ENCODE measurements at regions not wholly inside any gene's neighbourhood (a gene's known extent, or its start where the extent isn't known, plus 50 kb on each side); places are given as distances from the start of the nearest gene placed in this dataset.

DNA sequence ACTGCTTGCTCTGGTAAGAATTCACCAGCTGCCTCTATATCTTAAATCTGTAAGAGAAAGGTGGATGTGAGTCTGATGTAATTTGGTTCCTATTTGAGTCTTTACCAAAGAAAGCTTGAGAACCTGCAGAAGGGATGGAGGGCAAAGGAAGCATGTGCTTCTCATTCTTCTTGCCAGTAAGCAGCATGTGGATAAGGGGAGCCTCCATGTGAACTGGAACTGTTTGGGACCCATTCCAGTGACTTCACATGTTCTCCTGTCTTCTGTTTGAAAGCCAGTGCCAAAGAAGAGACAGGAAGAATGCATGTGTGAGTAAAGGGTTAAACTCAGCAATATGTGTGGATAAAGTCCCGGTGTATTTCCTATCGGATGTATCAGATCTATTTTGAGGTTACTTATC, 119.6 kb upstream of the ADGRL2 start:
- no peak overlapping the region for H3K4me3 ChIP-seq (ENCODE audit: low read length in 3 of 3)
- no peak overlapping the region for H3K9ac ChIP-seq (ENCODE audit: low read depth in 1 of 3, low read length in 3 of 3)
- H3K27me3 ChIP-seq (ENCODE audit: control insufficient read depth in 3 of 3, insufficient read depth in 3 of 3, low read length in 3 of 3), result no peaks in the 10 kb centered on the region
- H3K27ac ChIP-seq (ENCODE audit: low read depth, low read length), result no peak overlapping the region
- no peaks in the 10 kb centered on the region for H3K36me3 ChIP-seq (ENCODE audit: control insufficient read depth in 3 of 3, insufficient read depth in 3 of 3, low read length in 3 of 3)
- H3K4me1 ChIP-seq (ENCODE audit: control insufficient read depth in 3 of 3, insufficient read depth in 3 of 3, low read length in 3 of 3), result peaks cover 0 to 5% (median 0%) of the 10 kb centered on the region in 3 donors
- H3K9me3 ChIP-seq (ENCODE audit: control insufficient read depth in 3 of 3, low read length in 3 of 3), result no peaks in the 10 kb centered on the region

DNA sequence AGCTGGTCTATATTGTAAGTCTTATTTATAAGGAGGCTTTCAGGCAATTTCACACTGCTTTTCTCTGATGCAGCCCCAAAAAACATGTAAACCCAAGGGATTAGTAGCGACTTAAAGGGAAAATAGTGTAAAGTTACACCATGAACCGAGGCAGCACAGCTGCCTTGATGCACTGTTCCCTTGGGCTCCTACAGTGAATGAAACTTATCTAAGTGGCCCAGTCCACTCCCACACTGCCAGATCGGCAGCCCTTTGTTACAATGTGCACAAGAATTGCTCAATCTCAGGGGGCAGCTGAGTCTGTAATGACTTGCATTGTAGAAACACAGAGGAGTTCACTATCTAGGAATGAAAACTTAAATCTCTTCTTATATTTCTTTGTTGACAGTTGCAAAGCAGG, 120.8 kb upstream of the ADGRL2 start:
- Histone ChIP-seq H3K27ac (ENCODE audit: low read depth, low read length) (no peak overlapping the region), H3K4me1 (ENCODE audit: control insufficient read depth in 3 of 3, insufficient read depth in 3 of 3, low read length in 3 of 3) (peaks cover 0 to 5% (median 0%) of the 10 kb centered on the region in 3 donors), H3K4me3 (ENCODE audit: low read length in 3 of 3) (no peak overlapping the region), H3K9ac (ENCODE audit: low read depth in 1 of 3, low read length in 3 of 3) (no peak overlapping the region), H3K27me3 (ENCODE audit: control insufficient read depth in 3 of 3, insufficient read depth in 3 of 3, low read length in 3 of 3) (no peaks in the 10 kb centered on the region), H3K9me3 (ENCODE audit: control insufficient read depth in 3 of 3, low read length in 3 of 3) (no peaks in the 10 kb centered on the region), H3K36me3 (ENCODE audit: control insufficient read depth in 3 of 3, insufficient read depth in 3 of 3, low read length in 3 of 3) (no peaks in the 10 kb centered on the region)

DNA sequence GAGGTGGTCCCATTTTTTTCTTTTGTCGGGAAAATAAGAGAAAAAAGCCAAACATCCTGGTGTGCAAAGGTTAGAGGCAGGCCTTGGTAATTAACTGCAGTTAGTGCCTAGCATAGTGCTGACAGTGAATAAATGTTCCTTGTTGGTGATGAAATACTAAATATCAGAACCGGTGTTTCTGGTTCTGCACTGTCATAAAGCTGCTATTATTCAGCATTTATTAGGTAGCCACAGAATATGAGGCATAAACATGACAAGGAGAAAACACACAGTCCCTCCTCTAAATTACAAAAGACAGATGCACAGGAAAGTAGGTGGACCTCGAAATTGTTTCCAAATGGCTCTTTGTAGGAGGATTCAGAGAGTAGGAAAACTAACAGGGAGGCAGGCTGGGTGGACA, 122.0 kb upstream of the ADGRL2 start:
- H3K27ac ChIP-seq (ENCODE audit: low read depth, low read length), result no peak overlapping the region

DNA sequence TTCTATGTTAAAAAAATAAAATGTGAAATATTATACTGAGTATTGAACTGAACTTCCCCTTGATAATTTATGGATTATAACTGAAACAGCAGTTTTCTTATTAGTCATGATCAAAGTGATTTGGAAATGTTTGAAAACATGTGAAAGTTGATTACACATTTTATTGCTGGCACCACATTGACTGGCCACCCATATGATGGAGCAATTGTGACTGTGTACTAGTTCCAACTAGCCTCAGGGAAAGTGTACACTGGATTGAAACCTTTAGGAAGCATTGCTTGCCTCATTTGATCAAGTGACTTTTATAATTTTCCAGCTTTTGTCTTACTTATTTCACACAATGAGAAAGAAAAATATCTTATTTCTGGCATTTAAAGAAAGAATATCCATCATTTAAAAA, 128.0 kb upstream of the ADGRL2 start:
- no peaks in the 10 kb centered on the region for H3K27me3 ChIP-seq (ENCODE audit: control insufficient read depth in 3 of 3, insufficient read depth in 3 of 3, low read length in 3 of 3)

More for the DNA sequence above, 122.0 kb upstream of the ADGRL2 start:
- peaks cover 0 to 5% (median 0%) of the 10 kb centered on the region in 3 donors for H3K4me1 ChIP-seq (ENCODE audit: control insufficient read depth in 3 of 3, insufficient read depth in 3 of 3, low read length in 3 of 3)
- H3K4me3 ChIP-seq (ENCODE audit: low read length in 3 of 3), result no peak overlapping the region
- no peaks in the 10 kb centered on the region for H3K36me3 ChIP-seq (ENCODE audit: control insufficient read depth in 3 of 3, insufficient read depth in 3 of 3, low read length in 3 of 3)
- H3K9me3 ChIP-seq (ENCODE audit: control insufficient read depth in 3 of 3, low read length in 3 of 3), result no peaks in the 10 kb centered on the region
- no peak overlapping the region for H3K9ac ChIP-seq (ENCODE audit: low read depth in 1 of 3, low read length in 3 of 3)
- no peaks in the 10 kb centered on the region for H3K27me3 ChIP-seq (ENCODE audit: control insufficient read depth in 3 of 3, insufficient read depth in 3 of 3, low read length in 3 of 3)

DNA sequence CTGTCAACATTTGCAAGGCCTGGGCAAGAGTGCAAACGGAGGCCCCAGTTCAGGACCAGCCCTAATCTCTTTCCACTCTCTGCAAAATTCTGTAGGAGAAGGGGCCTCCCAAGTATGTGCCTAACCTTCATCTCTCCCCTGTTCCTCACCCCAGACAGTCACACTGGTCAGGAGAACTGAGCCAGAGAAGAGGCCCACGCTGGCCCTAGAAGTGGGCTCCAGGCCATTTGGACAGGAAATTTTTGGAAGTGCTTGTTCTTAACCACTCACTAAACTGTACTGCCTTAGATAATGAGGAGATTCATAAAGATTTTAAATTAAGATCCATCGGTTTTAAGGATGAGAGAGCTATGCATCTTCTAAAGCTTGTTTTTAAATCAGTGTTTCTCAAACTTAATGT, 129.7 kb upstream of the ADGRL2 start:
- no peaks in the 10 kb centered on the region for H3K4me1 ChIP-seq (ENCODE audit: control insufficient read depth in 3 of 3, insufficient read depth in 3 of 3, low read length in 3 of 3)
- H3K36me3 ChIP-seq (ENCODE audit: control insufficient read depth in 3 of 3, insufficient read depth in 3 of 3, low read length in 3 of 3), result no peaks in the 10 kb centered on the region
- H3K27ac ChIP-seq (ENCODE audit: low read depth, low read length), result no peak overlapping the region
- H3K9me3 ChIP-seq (ENCODE audit: control insufficient read depth in 3 of 3, low read length in 3 of 3), result no peaks in the 10 kb centered on the region
- no peaks in the 10 kb centered on the region for H3K27me3 ChIP-seq (ENCODE audit: control insufficient read depth in 3 of 3, insufficient read depth in 3 of 3, low read length in 3 of 3)
- no peak overlapping the region for H3K4me3 ChIP-seq (ENCODE audit: low read length in 3 of 3)
- no peak overlapping the region for H3K9ac ChIP-seq (ENCODE audit: low read depth in 1 of 3, low read length in 3 of 3)

More for the DNA sequence above, 128.0 kb upstream of the ADGRL2 start:
- Histone ChIP-seq H3K9me3 (ENCODE audit: control insufficient read depth in 3 of 3, low read length in 3 of 3) (no peaks in the 10 kb centered on the region), H3K36me3 (ENCODE audit: control insufficient read depth in 3 of 3, insufficient read depth in 3 of 3, low read length in 3 of 3) (no peaks in the 10 kb centered on the region), H3K4me1 (ENCODE audit: control insufficient read depth in 3 of 3, insufficient read depth in 3 of 3, low read length in 3 of 3) (no peaks in the 10 kb centered on the region), H3K9ac (ENCODE audit: low read depth in 1 of 3, low read length in 3 of 3) (no peak overlapping the region), H3K4me3 (ENCODE audit: low read length in 3 of 3) (no peak overlapping the region), H3K27ac (ENCODE audit: low read depth, low read length) (no peak overlapping the region)

DNA sequence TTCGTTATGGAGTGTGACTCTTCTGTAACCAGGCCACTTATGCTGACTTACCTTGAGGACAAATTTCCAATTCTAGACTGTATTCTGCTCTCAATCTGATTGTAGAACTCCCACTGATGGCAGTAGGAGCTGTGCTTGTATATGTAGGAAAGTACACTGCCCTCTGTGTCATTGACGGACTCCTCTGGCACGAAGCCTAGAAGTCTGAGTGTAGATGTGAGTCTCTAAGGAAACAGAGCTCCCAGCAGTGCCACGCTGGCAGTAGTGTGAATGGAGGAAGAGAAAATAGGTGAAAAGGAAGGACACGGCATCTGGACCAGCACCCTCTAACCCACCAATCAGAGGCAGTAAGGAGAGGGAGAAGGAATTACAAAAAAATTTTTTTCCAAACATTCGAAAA, 130.4 kb upstream of the ADGRL2 start:
- no peaks in the 10 kb centered on the region for H3K36me3 ChIP-seq (ENCODE audit: control insufficient read depth in 3 of 3, insufficient read depth in 3 of 3, low read length in 3 of 3)
- H3K4me3 ChIP-seq (ENCODE audit: low read length in 3 of 3), result no peak overlapping the region
- no peak overlapping the region for H3K27ac ChIP-seq (ENCODE audit: low read depth, low read length)
- H3K27me3 ChIP-seq (ENCODE audit: control insufficient read depth in 3 of 3, insufficient read depth in 3 of 3, low read length in 3 of 3), result no peaks in the 10 kb centered on the region
- no peaks in the 10 kb centered on the region for H3K4me1 ChIP-seq (ENCODE audit: control insufficient read depth in 3 of 3, insufficient read depth in 3 of 3, low read length in 3 of 3)
- no peak overlapping the region for H3K9ac ChIP-seq (ENCODE audit: low read depth in 1 of 3, low read length in 3 of 3)
- H3K9me3 ChIP-seq (ENCODE audit: control insufficient read depth in 3 of 3, low read length in 3 of 3), result no peaks in the 10 kb centered on the region

DNA sequence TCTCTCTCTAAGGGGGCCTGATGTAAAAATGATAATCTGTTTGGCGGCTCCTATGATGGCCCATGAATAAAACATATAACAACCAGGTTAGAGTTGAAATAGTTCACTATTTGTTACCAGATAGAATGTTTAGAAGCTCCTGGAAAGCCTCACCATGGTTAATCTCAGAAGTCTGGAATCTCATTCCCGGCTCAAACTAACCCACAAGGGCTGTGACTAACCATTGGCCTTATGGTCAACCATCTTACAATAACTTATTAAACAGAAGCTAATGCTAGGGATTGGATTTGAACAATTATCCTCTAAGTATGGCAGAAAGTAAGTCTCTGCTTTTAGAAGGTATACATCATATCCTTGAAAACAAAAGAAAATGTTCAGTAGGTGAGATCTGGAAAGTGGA, 134.1 kb upstream of the ADGRL2 start:
- H3K9me3 ChIP-seq (ENCODE audit: control insufficient read depth in 3 of 3, low read length in 3 of 3), result no peaks in the 10 kb centered on the region
- H3K4me3 ChIP-seq (ENCODE audit: low read length in 3 of 3), result no peak overlapping the region
- no peak overlapping the region for H3K27ac ChIP-seq (ENCODE audit: low read depth, low read length)

DNA sequence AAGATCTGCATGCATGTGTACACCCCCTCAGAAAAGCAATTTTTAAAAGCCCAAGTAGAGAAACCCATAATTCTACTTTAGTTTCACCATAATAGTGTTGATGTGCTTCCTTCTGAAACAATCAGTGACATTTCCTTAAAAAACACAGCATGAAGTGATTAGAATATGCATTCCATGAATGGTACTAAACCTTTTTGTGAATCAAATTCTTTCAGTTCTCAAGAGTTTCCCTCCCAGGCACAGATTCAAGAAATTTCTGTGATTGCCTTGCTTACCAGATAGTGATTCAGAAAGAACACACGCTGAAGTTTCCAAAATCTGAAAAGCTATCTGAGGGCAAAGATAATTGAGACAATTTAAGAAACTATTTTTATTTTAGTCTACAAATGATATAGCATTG, 136.4 kb upstream of the ADGRL2 start:
- Histone ChIP-seq H3K27me3 (ENCODE audit: control insufficient read depth in 3 of 3, insufficient read depth in 3 of 3, low read length in 3 of 3) (no peaks in the 10 kb centered on the region), H3K27ac (ENCODE audit: low read depth, low read length) (no peak overlapping the region), H3K9ac (ENCODE audit: low read depth in 1 of 3, low read length in 3 of 3) (no peak overlapping the region), H3K4me1 (ENCODE audit: control insufficient read depth in 3 of 3, insufficient read depth in 3 of 3, low read length in 3 of 3) (no peaks in the 10 kb centered on the region), H3K9me3 (ENCODE audit: control insufficient read depth in 3 of 3, low read length in 3 of 3) (no peaks in the 10 kb centered on the region), H3K4me3 (ENCODE audit: low read length in 3 of 3) (no peak overlapping the region), H3K36me3 (ENCODE audit: control insufficient read depth in 3 of 3, insufficient read depth in 3 of 3, low read length in 3 of 3) (no peaks in the 10 kb centered on the region)

More for the DNA sequence above, 134.1 kb upstream of the ADGRL2 start:
- Histone ChIP-seq H3K27me3 (ENCODE audit: control insufficient read depth in 3 of 3, insufficient read depth in 3 of 3, low read length in 3 of 3) (no peaks in the 10 kb centered on the region), H3K9ac (ENCODE audit: low read depth in 1 of 3, low read length in 3 of 3) (no peak overlapping the region), H3K4me1 (ENCODE audit: control insufficient read depth in 3 of 3, insufficient read depth in 3 of 3, low read length in 3 of 3) (no peaks in the 10 kb centered on the region), H3K36me3 (ENCODE audit: control insufficient read depth in 3 of 3, insufficient read depth in 3 of 3, low read length in 3 of 3) (no peaks in the 10 kb centered on the region)

DNA sequence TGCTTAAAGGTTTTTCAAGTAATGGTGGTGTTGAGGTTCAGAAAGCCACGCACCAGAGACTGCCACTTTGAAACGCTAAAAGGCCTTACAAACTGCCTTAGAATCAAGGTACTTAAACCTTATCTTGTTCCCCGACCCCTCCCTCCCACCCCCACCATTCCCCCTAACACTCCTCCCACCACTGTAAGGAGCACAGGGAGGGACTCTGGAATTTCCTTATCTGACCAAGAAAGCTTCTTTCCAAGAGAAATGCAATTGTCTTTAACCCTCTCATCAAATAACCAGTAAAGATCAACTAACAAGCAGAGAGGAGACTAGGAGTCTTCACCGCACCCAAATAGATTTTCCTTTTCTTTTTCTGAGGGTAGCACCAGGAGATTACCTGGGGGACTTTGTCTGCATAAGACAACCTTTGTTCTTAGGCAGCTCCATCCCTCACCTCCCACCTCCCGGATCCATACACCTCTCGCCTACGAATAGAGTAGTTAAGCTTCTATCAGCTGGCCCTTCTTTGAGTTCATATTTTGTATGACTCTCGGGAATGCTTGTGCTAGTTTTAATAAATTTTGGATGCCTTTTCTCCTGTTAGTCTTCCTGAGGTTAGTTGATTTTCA, 137.7 kb upstream of the ADGRL2 start:
- H3K27ac ChIP-seq (ENCODE audit: low read depth, low read length), result no peak overlapping the region
- H3K9me3 ChIP-seq (ENCODE audit: control insufficient read depth in 3 of 3, low read length in 3 of 3), result no peaks in the 10 kb centered on the region
- no peaks in the 10 kb centered on the region for H3K27me3 ChIP-seq (ENCODE audit: control insufficient read depth in 3 of 3, insufficient read depth in 3 of 3, low read length in 3 of 3)
- H3K9ac ChIP-seq (ENCODE audit: low read depth in 1 of 3, low read length in 3 of 3), result no peak overlapping the region
- H3K4me1 ChIP-seq (ENCODE audit: control insufficient read depth in 3 of 3, insufficient read depth in 3 of 3, low read length in 3 of 3), result no peaks in the 10 kb centered on the region
- H3K4me3 ChIP-seq (ENCODE audit: low read length in 3 of 3), result no peak overlapping the region
- H3K36me3 ChIP-seq (ENCODE audit: control insufficient read depth in 3 of 3, insufficient read depth in 3 of 3, low read length in 3 of 3), result no peaks in the 10 kb centered on the region

DNA sequence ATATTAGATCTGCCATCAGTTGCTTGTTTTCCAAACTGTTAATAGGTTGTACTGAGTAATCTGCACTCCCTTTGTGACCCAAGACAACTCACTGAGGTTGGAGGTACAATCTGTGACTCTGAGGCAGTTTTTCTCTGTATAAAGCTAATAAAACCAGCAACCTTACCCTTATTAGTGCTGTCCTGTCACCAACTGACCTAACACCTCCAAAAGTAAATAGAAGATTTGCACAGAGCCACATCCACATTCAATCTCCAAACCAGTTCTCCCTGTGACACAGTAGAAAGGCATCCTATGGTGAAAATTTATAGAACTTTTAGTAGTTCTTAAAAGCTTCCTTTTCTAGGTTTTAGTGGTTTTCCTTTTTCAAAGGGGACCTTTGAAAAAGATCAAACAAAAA, 140.4 kb upstream of the ADGRL2 start:
- H3K27me3 ChIP-seq (ENCODE audit: control insufficient read depth in 3 of 3, insufficient read depth in 3 of 3, low read length in 3 of 3), result no peaks in the 10 kb centered on the region
- H3K27ac ChIP-seq (ENCODE audit: low read depth, low read length), result no peak overlapping the region
- H3K4me1 ChIP-seq (ENCODE audit: control insufficient read depth in 3 of 3, insufficient read depth in 3 of 3, low read length in 3 of 3), result no peaks in the 10 kb centered on the region
- H3K36me3 ChIP-seq (ENCODE audit: control insufficient read depth in 3 of 3, insufficient read depth in 3 of 3, low read length in 3 of 3), result no peaks in the 10 kb centered on the region
- no peak overlapping the region for H3K4me3 ChIP-seq (ENCODE audit: low read length in 3 of 3)
- H3K9me3 ChIP-seq (ENCODE audit: control insufficient read depth in 3 of 3, low read length in 3 of 3), result peaks cover 0 to 2% (median 0%) of the 10 kb centered on the region in 3 donors
- H3K9ac ChIP-seq (ENCODE audit: low read depth in 1 of 3, low read length in 3 of 3), result no peak overlapping the region
